GM19468 (cell line): ENCODE measurements at regions not wholly inside any gene's neighbourhood (a gene's known extent, or its start where the extent isn't known, plus 50 kb on each side); places are given as distances from the start of the nearest gene placed in this dataset.

Experiments
- ATAC-seq: cut with Tn5 transposase; IDR thresholded peaks from one replicate; pipeline ENCODE4 v1.9.1; 2021; ENCODE audit warnings: mild to moderate bottlenecking, moderate library complexity, moderate number of reproducible peaks; ENCODE audit not compliant: unreplicated experiment; ENCODE audit errors: extremely low read depth

GRCh38 chr2:176745543-176746200 is 466.9 kb upstream of the HNRNPA3 start:
- ATAC-seq = no peak

- ATAC-seq = no peak
Measured at GRCh38 chr2:176746411-176746810, 466.2 kb upstream of the HNRNPA3 start.

GRCh38 chr2:176747506-176747905 is 465.1 kb upstream of the HNRNPA3 start:
- no peak for ATAC-seq

DNA sequence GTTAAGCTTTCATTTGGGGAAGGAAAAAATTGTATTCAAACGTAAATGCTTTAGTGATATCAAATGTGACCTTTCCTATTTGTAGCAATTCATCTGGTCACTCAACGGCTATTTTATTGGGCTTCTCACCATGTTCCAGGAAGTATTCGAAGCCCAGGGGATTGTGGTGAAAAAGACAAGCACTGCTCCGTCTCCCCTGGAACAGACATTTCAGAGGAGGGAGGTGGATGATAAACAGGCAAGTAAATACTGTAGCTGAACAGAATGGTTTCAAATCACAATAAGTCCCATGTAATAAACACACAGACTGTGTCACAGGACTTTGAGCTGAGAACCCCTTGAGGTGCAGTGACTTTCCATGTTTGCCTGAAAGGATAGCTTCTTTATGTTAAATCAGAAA is 464.7 kb upstream of the HNRNPA3 start:
- ATAC-seq = no peak

GRCh38 chr2:176748662-176749061 is 463.9 kb upstream of the HNRNPA3 start:
- ATAC-seq = no peak

- no peak for ATAC-seq
Measured at GRCh38 chr2:176751314-176752227, 461.0 kb upstream of the HNRNPA3 start.

DNA sequence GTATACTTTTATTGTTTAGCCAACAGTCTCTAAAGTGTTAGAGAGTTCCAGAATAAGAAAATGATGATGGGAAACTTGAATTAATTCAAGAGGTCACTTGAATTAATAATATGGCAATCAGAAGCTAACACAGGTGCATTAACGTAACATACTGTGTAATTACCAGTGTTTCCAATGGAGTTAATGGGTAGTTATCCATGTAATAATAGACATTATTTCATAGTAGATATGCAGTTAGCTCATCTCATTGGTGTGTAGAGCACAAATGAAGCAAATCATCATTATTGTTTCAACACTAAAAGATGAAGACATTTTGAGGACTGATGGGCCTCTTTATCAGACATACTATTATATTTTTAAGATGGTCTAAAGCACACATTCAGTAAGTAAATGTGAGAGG is 460.3 kb upstream of the HNRNPA3 start:
- ATAC-seq = no peak

DNA sequence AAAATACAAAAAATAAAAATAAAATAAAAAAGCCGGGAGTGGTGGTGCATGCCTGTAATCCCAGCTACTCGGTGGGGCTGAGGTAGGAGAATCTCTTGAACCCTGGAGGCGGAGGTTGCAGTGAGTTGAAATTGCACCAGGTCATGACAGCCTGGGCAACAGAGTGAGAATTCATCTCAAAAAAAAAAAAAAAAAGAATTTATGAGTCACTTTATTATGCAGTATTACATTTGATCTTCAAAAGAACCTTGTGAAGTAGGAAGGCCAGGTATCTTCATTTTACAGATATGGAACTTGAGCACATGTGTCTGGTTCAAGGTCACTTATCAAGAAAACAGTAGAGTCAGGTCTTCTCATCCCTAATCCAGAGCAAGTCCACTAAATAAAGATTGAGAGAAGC is 459.4 kb upstream of the HNRNPA3 start:
- ATAC-seq = no peak

GRCh38 chr2:176753752-176754474 is 458.7 kb upstream of the HNRNPA3 start:
- no peak for ATAC-seq

GRCh38 chr2:176755537-176756135 is 457.0 kb upstream of the HNRNPA3 start:
- no peak for ATAC-seq

- no peak for ATAC-seq
Measured at GRCh38 chr2:176758426-176758825, 454.2 kb upstream of the HNRNPA3 start.

DNA sequence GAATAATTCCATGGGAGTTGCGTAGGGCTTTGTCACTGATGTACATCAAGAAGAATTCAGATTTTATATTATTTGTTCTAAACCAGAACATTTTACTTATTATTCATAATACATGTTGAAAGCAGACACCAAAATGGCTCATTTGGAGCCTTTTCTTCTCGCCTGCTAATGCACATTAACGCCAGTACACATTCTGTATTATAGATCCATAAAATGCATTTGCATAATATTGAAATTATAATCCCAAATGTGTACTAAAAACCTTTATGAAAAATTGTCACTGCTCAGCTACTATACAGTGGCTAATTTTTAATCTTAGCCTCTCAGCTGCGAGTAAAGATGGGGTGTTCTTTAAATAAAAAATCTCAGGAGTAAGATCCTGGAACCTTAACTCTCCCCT is 452.2 kb upstream of the HNRNPA3 start:
- ATAC-seq = no peak

DNA sequence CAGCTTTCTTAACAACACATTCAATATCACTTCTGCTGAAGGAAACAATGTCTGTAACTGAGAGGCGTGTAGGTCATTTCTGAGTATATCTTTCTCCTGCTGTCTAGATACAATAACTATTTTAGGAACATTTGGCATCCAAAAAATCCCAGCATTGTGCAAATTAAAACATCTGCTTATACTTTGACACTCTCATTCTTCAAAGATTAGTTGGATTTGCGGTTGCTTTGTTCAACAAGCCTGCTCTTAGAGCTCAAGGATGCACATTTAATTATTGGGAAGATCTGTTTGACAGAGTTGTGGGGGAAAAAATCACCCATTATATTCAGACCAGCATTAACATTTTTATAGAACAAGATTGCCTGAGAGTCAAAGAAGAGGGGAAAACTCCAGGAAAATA is 449.5 kb upstream of the HNRNPA3 start:
- no peak for ATAC-seq

DNA sequence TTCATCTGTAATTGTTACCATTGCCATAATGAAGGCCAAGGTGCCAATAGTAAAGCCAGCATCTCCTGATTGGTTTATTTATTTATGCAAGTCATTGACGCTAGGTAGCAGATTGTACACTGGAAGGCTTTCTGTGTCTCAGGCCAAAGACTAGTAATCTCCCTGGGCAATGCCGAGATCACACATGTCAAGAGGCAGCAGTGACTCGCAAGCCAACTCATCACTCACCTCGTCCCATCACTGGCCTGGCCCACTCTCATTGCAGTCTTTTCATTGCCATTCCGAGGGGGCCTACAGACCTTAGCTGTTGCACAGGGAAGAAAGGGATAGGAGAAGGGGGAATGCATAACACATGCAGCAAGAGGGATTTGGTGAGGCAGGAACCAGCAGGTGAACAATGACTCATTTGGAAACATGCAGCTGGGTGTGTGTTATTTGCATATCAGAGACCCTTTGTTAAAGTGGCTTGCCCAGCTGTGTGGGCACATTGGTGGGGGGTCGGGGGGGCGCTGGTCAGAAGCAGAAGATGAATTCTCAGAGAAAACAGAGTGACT is 448.7 kb upstream of the HNRNPA3 start:
- peak; percentile 24 for ATAC-seq

DNA sequence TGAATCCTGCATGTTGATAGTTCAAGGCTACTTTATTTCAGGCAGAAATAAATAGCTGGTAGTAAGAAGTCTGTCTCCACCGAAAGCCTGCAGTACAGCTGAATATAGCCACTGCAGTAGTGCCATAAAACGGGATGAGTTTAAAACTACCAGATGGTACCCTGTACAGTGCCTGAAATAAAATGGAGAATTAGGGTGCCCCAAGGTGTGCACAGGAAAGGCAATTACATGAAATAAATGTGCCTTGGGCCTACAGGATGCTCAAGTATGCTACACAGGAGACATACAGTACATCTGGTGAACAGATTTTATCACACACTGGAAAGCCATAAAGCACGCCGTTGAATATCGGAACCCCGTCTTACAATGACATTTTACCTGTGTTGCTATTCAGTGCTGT is 447.7 kb upstream of the HNRNPA3 start:
- ATAC-seq = no peak

DNA sequence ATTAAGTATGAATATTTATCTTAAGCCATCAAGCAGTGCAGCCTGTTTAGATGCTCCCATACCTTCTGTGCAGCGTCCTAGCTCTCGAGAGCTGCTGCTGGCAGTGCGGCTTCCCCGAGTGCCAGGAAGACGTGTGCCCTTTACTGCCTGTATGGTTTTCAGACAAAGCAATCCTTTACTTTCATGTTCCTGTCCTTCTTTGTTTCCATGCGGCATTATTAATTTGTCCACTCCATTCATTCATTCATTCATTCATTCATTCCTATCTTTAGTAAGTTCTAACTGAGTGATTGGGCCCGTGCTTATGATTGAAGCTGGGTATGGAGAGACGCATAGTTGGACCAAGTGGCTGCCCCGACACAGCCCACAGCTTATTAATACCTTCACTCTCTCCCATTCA is 446.6 kb upstream of the HNRNPA3 start:
- ATAC-seq = no peak

- no peak for ATAC-seq
Measured at GRCh38 chr2:176768185-176768584, 444.4 kb upstream of the HNRNPA3 start.

DNA sequence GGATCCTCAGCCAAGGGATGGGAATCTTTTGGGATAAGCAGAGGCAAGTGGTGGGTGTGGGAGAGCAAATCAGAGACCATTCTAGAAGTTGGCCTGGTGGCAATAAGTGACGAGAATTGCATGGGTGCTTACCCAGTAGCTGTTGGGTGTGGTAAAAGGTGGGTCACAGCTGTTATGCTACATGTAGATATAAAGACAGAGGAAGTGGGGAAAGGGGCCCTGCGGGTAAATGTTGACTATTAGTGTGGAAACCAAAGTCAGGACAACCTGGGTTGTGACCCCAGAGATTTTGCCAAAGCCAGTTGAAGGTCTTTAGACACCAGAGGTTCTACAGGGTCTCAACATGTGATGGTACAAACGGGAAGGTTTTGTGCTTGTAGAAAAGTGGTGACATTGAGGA is 443.6 kb upstream of the HNRNPA3 start:
- ATAC-seq = no peak

DNA sequence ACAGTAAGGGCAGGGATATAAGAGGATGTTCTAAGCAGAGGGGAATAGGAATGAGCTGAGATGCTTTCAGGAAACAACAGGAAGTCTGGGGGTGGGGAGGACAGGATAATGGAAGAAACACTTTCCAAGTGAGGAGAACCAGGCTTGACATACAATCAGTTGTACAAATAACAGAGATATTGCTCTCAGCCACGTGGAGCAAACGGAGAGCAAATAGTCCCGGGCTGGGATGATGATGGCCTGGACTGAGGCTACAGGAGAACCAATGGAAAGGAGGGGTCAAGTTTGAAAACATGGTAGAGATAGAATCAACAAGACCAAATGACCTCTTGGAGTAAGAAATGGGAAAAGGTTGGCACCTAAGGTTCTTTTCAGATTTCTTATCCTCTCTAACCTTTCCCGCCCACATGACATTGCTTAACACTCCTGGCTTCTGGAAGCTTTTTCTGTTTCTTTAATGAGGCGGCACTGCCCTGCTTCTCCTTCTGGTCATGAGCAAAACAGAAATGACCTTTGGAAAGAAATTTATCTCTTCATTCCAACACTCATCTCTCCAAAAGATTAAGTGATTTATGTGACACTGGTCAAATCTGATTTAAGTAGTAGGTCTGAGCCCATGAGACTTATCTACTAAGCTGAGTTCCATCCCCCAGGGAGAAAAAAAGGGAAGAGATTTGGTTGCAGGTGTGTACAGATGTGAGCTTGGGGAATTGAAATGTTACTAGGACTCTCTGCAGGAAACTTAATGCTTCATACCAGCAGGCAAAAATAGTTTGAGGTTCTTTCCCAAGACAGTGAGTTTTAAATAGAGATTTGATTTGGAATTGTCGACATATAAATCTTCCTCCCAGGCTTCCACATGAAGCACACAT is 442.9 kb upstream of the HNRNPA3 start:
- no peak for ATAC-seq
